ENCODE measurements at regions not wholly inside any gene's neighbourhood (a gene's known extent, or its start where the extent isn't known, plus 50 kb on each side); places are given as distances from the start of the nearest gene placed in this dataset.

DNA sequence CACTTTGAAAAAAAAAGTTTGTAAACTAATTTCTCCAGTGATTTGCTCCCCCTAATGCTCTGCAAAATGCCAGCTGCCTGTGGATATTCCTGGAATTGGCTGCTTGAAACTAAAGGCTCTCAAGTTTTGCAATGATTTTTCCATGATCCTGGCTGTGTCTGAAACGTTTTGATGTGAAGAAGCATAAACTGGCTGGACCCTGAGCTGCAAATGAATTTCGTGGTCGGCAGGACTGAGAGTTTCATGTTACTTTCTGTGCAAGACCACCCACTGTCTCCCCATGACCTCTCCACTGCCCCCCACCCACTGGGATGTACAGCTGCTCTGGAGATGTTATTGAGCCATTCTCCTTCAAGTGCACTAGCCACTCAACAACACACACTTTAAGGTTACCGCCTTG lies 171.3 kb upstream of the SSTR4 start:
- H3K9me3 ChIP-seq (ENCODE audit: insufficient read depth, low read length), result no peaks in the 10 kb centered on the region
- H3K36me3 ChIP-seq (ENCODE audit: insufficient read depth, insufficient read length, low read length), result no peaks in the 10 kb centered on the region
- no peak for DNase-seq (ENCODE audit: low read depth, low spot score)
- no peak overlapping the region for H3K9ac ChIP-seq (ENCODE audit: insufficient read length, low read depth)
- TF ChIP-seq SUZ12 (IDR thresholded peaks at IDR 0.05; ENCODE audit: extremely low read depth, insufficient read depth, insufficient read length), result no peak
- H3K4me3 ChIP-seq (ENCODE audit: insufficient read length, low read depth), result no peak overlapping the region
- H3K27me3 ChIP-seq (ENCODE audit: insufficient read depth, insufficient read length), result no peaks in the 10 kb centered on the region
- no peaks in the 10 kb centered on the region for H3K4me1 ChIP-seq (ENCODE audit: insufficient read depth, insufficient read length)

DNA sequence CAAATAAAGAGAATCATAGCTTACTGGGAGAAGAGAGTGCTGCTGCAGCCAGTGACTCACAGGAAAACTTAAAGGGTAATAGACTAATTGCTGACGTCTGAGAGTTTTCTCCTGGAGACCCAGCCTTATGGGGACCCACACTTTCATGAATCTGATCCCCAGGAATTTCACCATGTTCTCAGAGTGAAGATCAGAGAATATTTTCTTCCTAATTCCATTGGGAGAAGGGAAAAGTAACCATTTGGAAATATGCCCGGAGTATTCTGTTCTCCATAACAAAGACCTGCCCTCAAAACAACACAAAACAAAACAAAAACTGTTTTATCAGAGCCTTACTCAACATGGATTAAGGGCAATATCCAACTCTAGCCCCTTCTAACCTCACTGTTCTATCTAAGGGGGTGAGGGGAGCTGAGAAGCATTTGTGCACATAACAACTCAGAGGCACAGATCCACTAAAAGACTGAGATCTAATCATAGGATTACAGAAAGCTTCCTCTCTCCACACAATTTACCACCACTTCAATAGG lies 168.2 kb upstream of the SSTR4 start:
- Histone ChIP-seq H3K36me3 (ENCODE audit: insufficient read depth, insufficient read length, low read length) (no peaks in the 10 kb centered on the region), H3K27me3 (ENCODE audit: insufficient read depth, insufficient read length) (no peaks in the 10 kb centered on the region), H3K9ac (ENCODE audit: insufficient read length, low read depth) (no peak overlapping the region), H3K4me3 (ENCODE audit: insufficient read length, low read depth) (no peak overlapping the region), H3K9me3 (ENCODE audit: insufficient read depth, low read length) (no peaks in the 10 kb centered on the region), H3K4me1 (ENCODE audit: insufficient read depth, insufficient read length) (no peaks in the 10 kb centered on the region)
- no peak for DNase-seq (ENCODE audit: low read depth, low spot score)
- TF ChIP-seq SUZ12 (IDR thresholded peaks at IDR 0.05; ENCODE audit: extremely low read depth, insufficient read depth, insufficient read length) (no peak), YY1 (IDR thresholded peaks at IDR 0.05; ENCODE audit: insufficient read depth, insufficient read length) (no peak), ZNF274 (IDR thresholded peaks at IDR 0.05; ENCODE audit: low read depth, low read length) (no peak)

DNA sequence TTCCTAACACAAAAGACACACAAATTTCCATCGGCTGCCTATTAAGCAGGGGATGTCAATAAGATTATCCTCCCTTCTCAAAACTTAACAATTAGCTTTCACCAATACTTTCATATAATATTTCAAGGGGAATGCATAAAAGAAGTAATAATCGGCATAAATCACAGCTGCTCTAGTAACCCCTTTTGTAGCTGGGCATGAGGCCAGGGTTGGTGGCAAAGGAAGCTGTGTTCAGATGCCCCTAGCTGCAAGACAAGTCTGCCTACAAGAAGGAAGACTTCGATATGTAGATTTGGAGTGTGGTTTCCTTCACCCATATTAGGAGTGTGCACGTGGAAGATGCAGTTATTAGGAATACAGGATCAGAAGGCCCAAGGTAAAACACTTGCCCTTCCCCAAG lies 156.9 kb upstream of the SSTR4 start:
- H3K27me3 ChIP-seq (ENCODE audit: insufficient read depth, insufficient read length), result no peaks in the 10 kb centered on the region
- no peak overlapping the region for H3K4me3 ChIP-seq (ENCODE audit: insufficient read length, low read depth)
- DNase-seq (ENCODE audit: low read depth, low spot score), result no peak
- TF ChIP-seq YY1 (IDR thresholded peaks at IDR 0.05; ENCODE audit: insufficient read depth, insufficient read length) (no peak), SUZ12 (IDR thresholded peaks at IDR 0.05; ENCODE audit: extremely low read depth, insufficient read depth, insufficient read length) (no peak), ZNF274 (IDR thresholded peaks at IDR 0.05; ENCODE audit: low read depth, low read length) (no peak)
- H3K4me1 ChIP-seq (ENCODE audit: insufficient read depth, insufficient read length), result no peaks in the 10 kb centered on the region
- H3K36me3 ChIP-seq (ENCODE audit: insufficient read depth, insufficient read length, low read length), result no peaks in the 10 kb centered on the region
- no peak overlapping the region for H3K9ac ChIP-seq (ENCODE audit: insufficient read length, low read depth)
- no peaks in the 10 kb centered on the region for H3K9me3 ChIP-seq (ENCODE audit: insufficient read depth, low read length)

DNA sequence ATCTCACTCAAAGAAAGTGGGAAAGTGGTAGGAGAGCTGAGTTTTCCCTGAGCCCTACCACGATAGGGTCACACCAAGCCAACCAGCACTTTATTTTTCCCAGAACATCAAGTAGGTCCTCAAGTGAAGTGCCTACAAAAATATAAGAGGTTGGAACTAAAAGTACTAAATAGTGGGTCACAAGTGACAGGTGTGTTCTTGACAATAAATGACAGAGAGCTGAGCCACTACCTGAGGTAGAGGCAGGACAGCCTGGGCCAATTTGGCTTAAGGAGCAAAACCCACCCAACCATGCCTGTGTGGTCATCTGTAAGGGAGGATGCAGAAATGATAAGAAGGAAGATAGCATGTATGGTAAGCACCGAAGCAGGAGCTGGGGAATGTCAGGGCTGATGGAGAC lies 154.8 kb upstream of the SSTR4 start:
- Histone ChIP-seq H3K36me3 (ENCODE audit: insufficient read depth, insufficient read length, low read length) (no peaks in the 10 kb centered on the region), H3K9me3 (ENCODE audit: insufficient read depth, low read length) (no peaks in the 10 kb centered on the region), H3K9ac (ENCODE audit: insufficient read length, low read depth) (no peak overlapping the region), H3K4me3 (ENCODE audit: insufficient read length, low read depth) (no peak overlapping the region), H3K27me3 (ENCODE audit: insufficient read depth, insufficient read length) (no peaks in the 10 kb centered on the region), H3K4me1 (ENCODE audit: insufficient read depth, insufficient read length) (no peaks in the 10 kb centered on the region)
- TF ChIP-seq ZNF274 (IDR thresholded peaks at IDR 0.05; ENCODE audit: low read depth, low read length), result no peak
- no peak for TF ChIP-seq YY1 (IDR thresholded peaks at IDR 0.05; ENCODE audit: insufficient read depth, insufficient read length)
- TF ChIP-seq SUZ12 (IDR thresholded peaks at IDR 0.05; ENCODE audit: extremely low read depth, insufficient read depth, insufficient read length), result no peak
- DNase-seq (ENCODE audit: low read depth, low spot score), result no peak

DNA sequence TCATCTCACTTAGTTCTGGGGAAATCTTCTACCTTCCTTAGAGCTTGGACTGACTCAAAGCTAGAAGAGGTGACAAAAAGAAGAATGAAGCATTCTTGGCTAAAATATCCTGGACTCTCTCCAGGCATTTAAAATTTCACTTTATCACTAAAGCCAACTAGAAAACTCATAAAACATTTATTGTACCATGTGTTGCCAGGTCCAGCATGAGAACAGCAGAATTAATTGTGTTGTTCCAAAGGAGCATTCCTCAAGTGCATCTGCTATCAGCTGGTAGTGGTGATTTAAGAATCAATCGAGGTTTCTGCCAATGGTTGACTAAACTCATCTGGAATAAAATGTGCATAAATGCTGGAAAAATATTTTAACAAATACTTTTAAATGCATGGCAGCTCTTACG lies 147.3 kb upstream of the SSTR4 start:
- no peak for DNase-seq (ENCODE audit: low read depth, low spot score)
- Histone ChIP-seq H3K4me3 (ENCODE audit: insufficient read length, low read depth) (no peak overlapping the region), H3K27me3 (ENCODE audit: insufficient read depth, insufficient read length) (no peaks in the 10 kb centered on the region), H3K9me3 (ENCODE audit: insufficient read depth, low read length) (no peaks in the 10 kb centered on the region), H3K36me3 (ENCODE audit: insufficient read depth, insufficient read length, low read length) (no peaks in the 10 kb centered on the region), H3K9ac (ENCODE audit: insufficient read length, low read depth) (no peak overlapping the region), H3K4me1 (ENCODE audit: insufficient read depth, insufficient read length) (no peaks in the 10 kb centered on the region)
- no peak for TF ChIP-seq YY1 (IDR thresholded peaks at IDR 0.05; ENCODE audit: insufficient read depth, insufficient read length)
- no peak for TF ChIP-seq ZNF274 (IDR thresholded peaks at IDR 0.05; ENCODE audit: low read depth, low read length)
- TF ChIP-seq SUZ12 (IDR thresholded peaks at IDR 0.05; ENCODE audit: extremely low read depth, insufficient read depth, insufficient read length), result no peak

DNA sequence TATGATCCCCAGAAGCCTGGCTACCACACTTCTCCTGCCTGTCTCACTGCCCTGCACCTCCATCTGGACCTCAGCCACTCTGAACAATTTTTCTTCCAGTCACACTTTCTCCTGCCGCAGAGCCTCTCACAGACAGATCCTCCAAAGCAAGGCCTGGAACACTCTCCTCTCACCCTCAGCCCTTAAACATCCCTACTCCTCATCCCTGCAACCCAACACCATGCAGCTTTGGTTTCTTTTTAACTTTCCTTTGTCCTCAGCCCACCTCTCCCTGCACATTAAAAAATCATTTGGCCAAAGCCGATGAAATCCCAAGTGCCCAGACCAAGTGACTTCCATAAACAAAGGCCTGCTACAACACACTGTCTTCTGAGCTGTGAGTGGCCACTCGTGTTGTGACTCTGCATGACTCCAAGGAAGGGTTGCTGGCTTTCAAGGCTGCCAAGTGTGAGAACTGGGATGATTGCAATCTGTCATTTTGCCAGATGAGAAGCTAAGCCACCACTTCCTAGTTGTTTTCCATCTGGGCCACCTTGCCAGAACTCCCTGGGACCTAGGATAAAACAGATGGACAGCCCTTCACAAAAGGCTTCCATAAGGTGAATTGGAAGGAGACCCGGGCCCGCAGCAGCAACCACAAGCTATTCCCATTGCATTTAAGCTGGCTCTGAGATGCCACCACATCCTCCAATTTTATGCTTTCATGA lies 144.4 kb upstream of the SSTR4 start:
- no peak for TF ChIP-seq ZNF274 (IDR thresholded peaks at IDR 0.05; ENCODE audit: low read depth, low read length)
- no peak for TF ChIP-seq SUZ12 (IDR thresholded peaks at IDR 0.05; ENCODE audit: extremely low read depth, insufficient read depth, insufficient read length)
- no peak for TF ChIP-seq YY1 (IDR thresholded peaks at IDR 0.05; ENCODE audit: insufficient read depth, insufficient read length)
- no peaks in the 10 kb centered on the region for H3K9me3 ChIP-seq (ENCODE audit: insufficient read depth, low read length)

DNA sequence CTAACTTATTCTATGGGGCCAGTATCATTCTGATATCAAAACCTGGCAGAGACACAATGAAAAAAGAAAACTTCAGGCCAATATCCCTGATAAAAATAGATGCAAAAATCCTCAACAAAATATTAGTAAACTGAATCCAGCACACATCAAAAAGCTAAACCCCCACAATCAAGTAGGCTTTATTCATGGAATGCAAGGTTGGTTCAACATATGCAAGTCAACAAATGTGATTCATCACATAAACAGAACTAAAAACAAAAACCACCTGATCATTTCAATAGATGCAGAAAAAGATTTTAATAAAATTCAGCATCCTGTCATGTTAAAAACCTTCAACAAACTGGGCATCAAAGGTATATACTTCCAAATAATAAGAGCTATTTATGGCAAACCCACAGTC lies 133.9 kb upstream of the SSTR4 start:
- H3K9ac ChIP-seq (ENCODE audit: insufficient read length, low read depth), result no peak overlapping the region
- DNase-seq (ENCODE audit: low read depth, low spot score), result no peak
- TF ChIP-seq SUZ12 (IDR thresholded peaks at IDR 0.05; ENCODE audit: extremely low read depth, insufficient read depth, insufficient read length) (no peak), ZNF274 (IDR thresholded peaks at IDR 0.05; ENCODE audit: low read depth, low read length) (no peak), YY1 (IDR thresholded peaks at IDR 0.05; ENCODE audit: insufficient read depth, insufficient read length) (no peak)
- no peaks in the 10 kb centered on the region for H3K36me3 ChIP-seq (ENCODE audit: insufficient read depth, insufficient read length, low read length)
- no peaks in the 10 kb centered on the region for H3K27me3 ChIP-seq (ENCODE audit: insufficient read depth, insufficient read length)
- H3K9me3 ChIP-seq (ENCODE audit: insufficient read depth, low read length), result 0 out of 2 replicates have a peak, but pooled peaks cover 5% of the 10 kb centered on the region
- no peaks in the 10 kb centered on the region for H3K4me1 ChIP-seq (ENCODE audit: insufficient read depth, insufficient read length)
- H3K4me3 ChIP-seq (ENCODE audit: insufficient read length, low read depth), result no peak overlapping the region

More for the DNA sequence above, 144.4 kb upstream of the SSTR4 start:
- Histone ChIP-seq H3K36me3 (ENCODE audit: insufficient read depth, insufficient read length, low read length) (no peaks in the 10 kb centered on the region), H3K4me1 (ENCODE audit: insufficient read depth, insufficient read length) (no peaks in the 10 kb centered on the region), H3K27me3 (ENCODE audit: insufficient read depth, insufficient read length) (no peaks in the 10 kb centered on the region), H3K4me3 (ENCODE audit: insufficient read length, low read depth) (no peak overlapping the region), H3K9ac (ENCODE audit: insufficient read length, low read depth) (no peak overlapping the region)
- DNase-seq (ENCODE audit: low read depth, low spot score), result no peak
